ENCODE measurements at regions not wholly inside any gene's neighbourhood (a gene's known extent, or its start where the extent isn't known, plus 50 kb on each side); places are given as distances from the start of the nearest gene placed in this dataset.

- no peak overlapping the region for H2BK15ac ChIP-seq (ENCODE audit: low read depth, low read length)
- ChIA-PET CTCF (no interaction called here), POLR2A (ENCODE audit: unreplicated experiment) (no interaction called here)
- TF ChIP-seq CTCF (conservative IDR thresholded peaks at IDR 0.05; ENCODE audit: low read depth, low read length) (no peak), RFX5 (IDR thresholded peaks at IDR 0.05; ENCODE audit: low read depth, low read length) (no peak), MAFK (IDR thresholded peaks at IDR 0.05; ENCODE audit: low read depth, low read length) (no peak), POLR2A (IDR thresholded peaks at IDR 0.05; ENCODE audit: low read depth, low read length) (no peak), CEBPB (IDR thresholded peaks at IDR 0.05; ENCODE audit: low read depth, low read length) (no peak), RCOR1 (IDR thresholded peaks at IDR 0.05; ENCODE audit: insufficient replicate concordance, low read length) (no peak), MAZ (IDR thresholded peaks at IDR 0.05; ENCODE audit: borderline replicate concordance, low read depth, low read length) (no peak), BHLHE40 (IDR thresholded peaks at IDR 0.05; ENCODE audit: low read depth, low read length) (no peak), SMC3 (IDR thresholded peaks at IDR 0.05; ENCODE audit: low read depth, low read length) (no peak)
- in situ Hi-C loops (cut with MboI; ENCODE audit: low sequenced_read_pairs): no loop called here
- no peak overlapping the region for H4K91ac ChIP-seq (ENCODE audit: insufficient read depth, low read depth, low read length)
- H4K8ac ChIP-seq (ENCODE audit: low read depth in 2 of 2, low read length in 2 of 2): no peak overlapping the region
- no peaks in the 10 kb centered on the region for H3K36me3 ChIP-seq (ENCODE audit: control insufficient read depth, insufficient read depth, low read length)
- H3K27me3 ChIP-seq (ENCODE audit: control insufficient read depth, insufficient read depth, low read length): no peaks in the 10 kb centered on the region
- H2AFZ ChIP-seq (replicated peaks; ENCODE audit: low read length, poor library complexity): no peak overlapping the region
- no peak overlapping the region for H3K4me2 ChIP-seq (ENCODE audit: low read depth, low read length)
- intact Hi-C loops (cut with micrococcal nuclease): no loop called here
- H4K20me1 ChIP-seq (ENCODE audit: insufficient read depth, low read length): no peaks in the 10 kb centered on the region
- no peak for DNase-seq
- no peak overlapping the region for H3K9ac ChIP-seq (ENCODE audit: low read depth, low read length)
- H2AK9ac ChIP-seq (replicated peaks; ENCODE audit: low read depth, low read length, poor library complexity): no peak overlapping the region
- BruUV-seq (replicated peaks): no TSS peak
- no peaks in the 10 kb centered on the region for H3K9me1 ChIP-seq (ENCODE audit: insufficient read depth, low read length)
- H3K14ac ChIP-seq (replicated peaks; ENCODE audit: low read depth, low read length): no peak overlapping the region
- dilution Hi-C loops (cut with HindIII; ENCODE audit: low sequenced_read_pairs, unreplicated experiment): no loop called here
- H4K5ac ChIP-seq (ENCODE audit: low read depth, low read length): no peak overlapping the region
- H3K4me3 ChIP-seq (ENCODE audit: insufficient read depth, low read depth, low read length): no peak overlapping the region
- no peak for ATAC-seq (ENCODE audit: low read depth)
- H3K56ac ChIP-seq (ENCODE audit: extremely low read depth, insufficient read depth, low read length): no peak overlapping the region
- H3K18ac ChIP-seq (ENCODE audit: low read depth, low read length): no peak overlapping the region
- H3K27ac ChIP-seq (ENCODE audit: insufficient read depth, low read length): no peak overlapping the region
- H2AK5ac ChIP-seq (ENCODE audit: low read depth, low read length): no peak overlapping the region
- H3K4ac ChIP-seq (ENCODE audit: low read depth, low read length): no peak overlapping the region
- no peak overlapping the region for H2BK120ac ChIP-seq (ENCODE audit: low read depth, low read length)
- H2BK20ac ChIP-seq (ENCODE audit: low read depth, low read length): no peak overlapping the region
- H3K23ac ChIP-seq (ENCODE audit: low read depth, low read length): no peak overlapping the region
- H3K79me1 ChIP-seq (ENCODE audit: low read depth in 1 of 2, low read length in 2 of 2): no peaks in the 10 kb centered on the region
- no peak overlapping the region for H2BK5ac ChIP-seq (ENCODE audit: low read depth, low read length, poor library complexity, severe bottlenecking)
- no CpG with 5 or more reads among the region's 2 CpGs for WGBS, 2 experiments (ENCODE audit: extremely low coverage in 2 of 2, insufficient read length in 1 of 2)
- H3K9me3 ChIP-seq (ENCODE audit: control insufficient read depth, insufficient read depth, low read length): peaks cover 8% of the 10 kb centered on the region; the same call in 1 of the 2 replicates
- H3K4me1 ChIP-seq (ENCODE audit: control insufficient read depth, insufficient read depth, low read length): no peaks in the 10 kb centered on the region
Observed at GRCh38 chr3:135649361-135649760, 316.2 kb upstream of the PPP2R3A start.
